HUES64 (cell line): ENCODE measurements at regions not wholly inside any gene's neighbourhood (a gene's known extent, or its start where the extent isn't known, plus 50 kb on each side); places are given as distances from the start of the nearest gene placed in this dataset.
"Not testable (repeated sequence)": the region's sequence is repeated elsewhere in the genome, so short reads cannot be mapped to it uniquely, and the experiment has no call there.

ENCODE experiments used
- H3K27ac ChIP-seq: 2 replicates; pipeline ENCODE4 v1.7.0; 2013; ENCODE audit warnings: low read depth, low read length, inconsistent platforms
- H3K27me3 ChIP-seq: 2 replicates; pipeline ENCODE4 v1.6.1; 2013; ENCODE audit warnings: mild to moderate bottlenecking, low read length; ENCODE audit not compliant: insufficient read depth
- H3K36me3 ChIP-seq: 2 replicates; pipeline ENCODE4 v1.6.1; 2013; ENCODE audit warnings: mild to moderate bottlenecking, low read length; ENCODE audit not compliant: insufficient read depth
- H3K4me1 ChIP-seq: 2 replicates; pipeline ENCODE4 v1.6.1; 2013; ENCODE audit warnings: mild to moderate bottlenecking, low read length, moderate library complexity; ENCODE audit not compliant: insufficient read depth
- H3K4me3 ChIP-seq: 2 replicates; pipeline ENCODE4 v1.5.1; 2013; ENCODE audit warnings: mild to moderate bottlenecking, low read length, moderate library complexity
- H3K9ac ChIP-seq: 2 replicates; pipeline ENCODE4 v1.6.1; 2013; ENCODE audit warnings: mild to moderate bottlenecking, low read depth, low read length
- H3K9me3 ChIP-seq: 2 replicates; pipeline ENCODE4 v1.6.1; 2013; ENCODE audit warnings: low read depth, low read length; ENCODE audit not compliant: insufficient read depth
- WGBS: fragments of 150-250, 120-280 bp; methylation state at CpG from one replicate; pipeline ENCODE4 v1.1.7; 2013; ENCODE audit warnings: missing lambda C conversion rate; 5-methylcytosine and 5-hydroxymethylcytosine counted together

DNA sequence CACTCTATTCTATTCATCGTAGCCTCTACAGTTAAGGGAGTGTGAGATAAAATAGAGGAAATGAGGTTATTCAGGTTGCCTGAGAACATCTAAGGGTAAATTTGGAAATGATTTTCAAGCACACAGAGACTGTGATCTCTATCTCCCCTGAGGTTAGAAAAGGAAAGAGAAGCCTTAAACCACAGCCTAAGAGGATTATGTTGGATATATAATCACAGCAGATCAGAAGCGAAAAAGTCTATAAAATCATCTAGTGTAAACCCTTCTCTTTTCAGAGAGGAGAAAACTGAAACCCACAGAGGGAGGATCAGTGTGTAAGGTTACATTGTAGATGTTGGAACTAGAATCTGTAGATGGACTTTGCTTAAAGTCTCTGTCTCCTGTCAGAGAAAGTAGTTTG, 90.6 kb upstream of the SEMA3E start:
- no peak overlapping the region for H3K9ac ChIP-seq
- H3K4me3 ChIP-seq, result no peak overlapping the region
- no peaks in the 10 kb centered on the region for H3K9me3 ChIP-seq
- no CpG with 5 or more reads among the region's 2 CpGs for WGBS
- no peak overlapping the region for H3K27ac ChIP-seq
- H3K4me1 ChIP-seq, result peaks cover 12% of the 10 kb centered on the region; the same call in 1 of the 2 replicates
- no peaks in the 10 kb centered on the region for H3K36me3 ChIP-seq
- H3K27me3 ChIP-seq, result no peaks in the 10 kb centered on the region

- H3K4me3 ChIP-seq, result no peak overlapping the region
- no peak overlapping the region for H3K27ac ChIP-seq
- no peak overlapping the region for H3K9ac ChIP-seq
- no peaks in the 10 kb centered on the region for H3K9me3 ChIP-seq
- no peaks in the 10 kb centered on the region for H3K27me3 ChIP-seq
- peaks cover 12% of the 10 kb centered on the region; the same call in 1 of the 2 replicates for H3K4me1 ChIP-seq
- no peaks in the 10 kb centered on the region for H3K36me3 ChIP-seq
- WGBS, result 41% methylated on average over 2 of the region's 3 CpGs
Observed at GRCh38 chr7:83738291-83738835, 89.4 kb upstream of the SEMA3E start.

GRCh38 chr7:83732305-83732704, 83.4 kb upstream of the SEMA3E start:
- H3K27me3 ChIP-seq, result peaks cover 33% of the 10 kb centered on the region
- 74% methylated on average over 3 of the region's 3 CpGs for WGBS
- H3K27ac ChIP-seq, result no peak overlapping the region

GRCh38 chr7:83731154-83731553, 82.2 kb upstream of the SEMA3E start:
- H3K4me1 ChIP-seq, result peaks cover 8% of the 10 kb centered on the region; the same call in 1 of the 2 replicates
- no peaks in the 10 kb centered on the region for H3K9me3 ChIP-seq
- peaks cover 33% of the 10 kb centered on the region for H3K27me3 ChIP-seq
- H3K4me3 ChIP-seq, result no peak overlapping the region
- 0 out of 2 replicates have a peak overlapping the region, but pooled peaks have one; percentile 6 for H3K27ac ChIP-seq
- no peaks in the 10 kb centered on the region for H3K36me3 ChIP-seq
- H3K9ac ChIP-seq, result no peak overlapping the region

More at GRCh38 chr7:83732305-83732704, 83.4 kb upstream of the SEMA3E start:
- no peaks in the 10 kb centered on the region for H3K36me3 ChIP-seq
- H3K9ac ChIP-seq, result no peak overlapping the region
- H3K4me3 ChIP-seq, result no peak overlapping the region
- H3K9me3 ChIP-seq, result no peaks in the 10 kb centered on the region
- peaks cover 8% of the 10 kb centered on the region; the same call in 1 of the 2 replicates for H3K4me1 ChIP-seq

DNA sequence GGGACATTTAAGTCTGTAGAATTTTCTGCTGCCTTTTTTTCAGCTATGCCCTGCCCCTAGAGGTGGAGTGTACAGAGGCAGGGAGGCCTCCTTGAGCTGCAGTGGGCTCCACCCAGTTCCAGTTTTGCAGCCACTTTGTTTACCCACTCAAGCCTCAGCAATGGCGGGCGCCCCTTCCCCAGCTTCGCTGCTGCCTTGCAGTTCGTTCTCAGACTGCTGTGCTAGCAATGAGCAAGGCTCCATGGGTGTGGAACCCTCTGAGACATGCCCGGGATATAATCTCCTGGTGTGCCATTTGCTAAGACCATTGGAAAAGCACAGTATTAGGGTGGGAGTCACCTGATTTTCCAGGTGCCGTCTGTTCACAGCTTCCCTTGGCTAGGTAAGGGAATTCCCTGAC, 68.0 kb upstream of the SEMA3E start:
- H3K27me3 ChIP-seq, H3K9me3 ChIP-seq, H3K27ac ChIP-seq, H3K4me3 ChIP-seq, H3K36me3 ChIP-seq, H3K9ac ChIP-seq, H3K4me1 ChIP-seq: not testable (repeated sequence)
- 88% methylated on average over 6 of the region's 6 CpGs for WGBS

DNA sequence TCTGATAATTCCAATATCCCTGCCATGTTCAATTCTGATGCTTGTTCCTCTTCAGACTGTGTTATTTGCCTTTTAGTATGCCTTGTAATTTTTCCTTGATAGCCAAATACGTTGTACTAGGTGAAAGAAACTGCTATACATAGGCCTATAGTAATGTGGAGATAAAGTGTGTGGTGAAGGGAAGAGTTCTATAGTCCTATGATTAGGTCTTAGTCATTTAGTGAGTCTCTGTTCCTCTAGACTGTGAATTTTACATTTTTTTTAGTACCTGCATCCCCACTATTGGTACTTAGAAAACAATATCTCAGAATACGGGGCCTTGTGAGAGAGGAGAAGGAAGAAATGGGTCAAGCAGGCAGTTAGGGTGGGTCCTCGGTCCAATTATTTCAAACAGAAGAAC, 59.6 kb upstream of the SEMA3E start:
- 93% methylated on average over 3 of the region's 3 CpGs for WGBS
- no peaks in the 10 kb centered on the region for H3K27me3 ChIP-seq
- H3K27ac ChIP-seq, result no peak overlapping the region
- H3K9me3 ChIP-seq, result peaks cover 11% of the 10 kb centered on the region
- no peaks in the 10 kb centered on the region for H3K36me3 ChIP-seq
- no peaks in the 10 kb centered on the region for H3K4me1 ChIP-seq
- H3K4me3 ChIP-seq, result no peak overlapping the region
- H3K9ac ChIP-seq, result no peak overlapping the region

GRCh38 chr7:83704564-83704963, 55.6 kb upstream of the SEMA3E start:
- WGBS, result 88% methylated on average over 3 of the region's 3 CpGs
- H3K9ac ChIP-seq, result no peak overlapping the region

DNA sequence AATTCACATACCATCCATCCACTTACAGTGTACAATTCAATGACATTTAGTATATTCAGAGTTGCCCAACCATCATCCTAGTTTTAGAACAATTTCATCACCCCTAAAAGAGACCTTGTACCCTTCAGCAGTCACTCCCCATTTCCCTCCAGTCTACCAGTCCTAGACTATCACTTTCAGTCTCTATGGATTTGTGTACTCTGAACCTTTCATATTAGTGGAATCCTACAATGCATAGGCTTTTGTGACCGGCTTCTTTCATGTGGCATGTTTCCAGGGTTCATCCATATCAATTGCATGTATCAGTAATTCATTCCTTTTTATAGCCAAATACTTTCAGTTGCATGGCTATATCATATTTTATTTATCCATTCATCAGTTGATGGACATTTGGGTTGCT, 53.5 kb upstream of the SEMA3E start:
- H3K27me3 ChIP-seq, result peaks cover 13% of the 10 kb centered on the region
- no peaks in the 10 kb centered on the region for H3K36me3 ChIP-seq
- peaks cover 13% of the 10 kb centered on the region for H3K4me1 ChIP-seq
- no peak overlapping the region for H3K9ac ChIP-seq
- no peaks in the 10 kb centered on the region for H3K9me3 ChIP-seq
- no peak overlapping the region for H3K27ac ChIP-seq
- no peak overlapping the region for H3K4me3 ChIP-seq
- 96% methylated on average over 1 of the region's 1 CpG for WGBS

More at GRCh38 chr7:83704564-83704963, 55.6 kb upstream of the SEMA3E start:
- H3K9me3 ChIP-seq, result peaks cover 11% of the 10 kb centered on the region
- no peak overlapping the region for H3K27ac ChIP-seq
- no peaks in the 10 kb centered on the region for H3K36me3 ChIP-seq
- H3K27me3 ChIP-seq, result no peaks in the 10 kb centered on the region
- H3K4me3 ChIP-seq, result no peak overlapping the region
- no peaks in the 10 kb centered on the region for H3K4me1 ChIP-seq

DNA sequence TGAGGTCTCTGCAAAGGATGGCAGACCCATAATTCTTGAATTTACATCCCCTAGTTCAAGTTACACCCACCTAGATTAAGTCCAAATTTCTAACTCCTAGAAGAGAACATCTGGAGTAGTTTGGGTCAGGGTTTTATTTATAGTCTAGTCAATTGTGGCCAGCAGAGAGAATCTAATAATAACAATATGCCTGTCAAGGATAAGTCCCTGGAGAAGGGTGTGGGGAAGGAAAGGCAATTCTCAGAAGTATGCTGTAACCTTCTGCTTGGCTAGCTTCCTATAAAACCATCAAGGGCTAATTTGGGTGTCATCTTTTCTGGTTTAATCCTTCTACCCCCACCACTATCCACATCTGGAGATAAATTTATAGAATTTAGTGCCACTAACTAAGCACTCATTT, 52.8 kb upstream of the SEMA3E start:
- H3K36me3 ChIP-seq, result no peaks in the 10 kb centered on the region
- no peaks in the 10 kb centered on the region for H3K9me3 ChIP-seq
- H3K4me3 ChIP-seq, result no peak overlapping the region
- H3K9ac ChIP-seq, result no peak overlapping the region
- H3K4me1 ChIP-seq, result peaks cover 15% of the 10 kb centered on the region
- H3K27me3 ChIP-seq, result peaks cover 20% of the 10 kb centered on the region
- H3K27ac ChIP-seq, result no peak overlapping the region
